ENCODE measurements at regions not wholly inside any gene's neighbourhood (a gene's known extent, or its start where the extent isn't known, plus 50 kb on each side); places are given as distances from the start of the nearest gene placed in this dataset.

GRCh38 chr22:47373648-47374272 is 611.3 kb downstream of the TBC1D22A start:
- DNase-seq (ENCODE audit: low read depth in 4 of 4, low spot score in 2 of 4), result no peak

GRCh38 chr22:47372596-47373385 is 610.3 kb downstream of the TBC1D22A start:
- no peak for DNase-seq (ENCODE audit: low read depth in 4 of 4, low spot score in 2 of 4)

- no peak for DNase-seq (ENCODE audit: low read depth in 4 of 4, low spot score in 2 of 4)
Measured at GRCh38 chr22:47372111-47372581, 609.7 kb downstream of the TBC1D22A start.

GRCh38 chr22:47371263-47372090 is 609.0 kb downstream of the TBC1D22A start:
- DNase-seq (ENCODE audit: low read depth in 4 of 4, low spot score in 2 of 4), result no peak

GRCh38 chr22:47370448-47371262 is 608.2 kb downstream of the TBC1D22A start:
- no peak for DNase-seq (ENCODE audit: low read depth in 4 of 4, low spot score in 2 of 4)

- no peak for DNase-seq (ENCODE audit: low read depth in 4 of 4, low spot score in 2 of 4)
Measured at GRCh38 chr22:47369431-47370015, 607.1 kb downstream of the TBC1D22A start.

GRCh38 chr22:47369020-47369419 is 606.6 kb downstream of the TBC1D22A start:
- no peak for DNase-seq (ENCODE audit: low read depth in 4 of 4, low spot score in 2 of 4)

GRCh38 chr22:47367993-47368945 is 605.8 kb downstream of the TBC1D22A start:
- DNase-seq (ENCODE audit: low read depth in 4 of 4, low spot score in 2 of 4), result no peak

- no peak for DNase-seq (ENCODE audit: low read depth in 4 of 4, low spot score in 2 of 4)
Measured at GRCh38 chr22:47367107-47367690, 604.7 kb downstream of the TBC1D22A start.

GRCh38 chr22:47366026-47366767 is 603.7 kb downstream of the TBC1D22A start:
- no peak for DNase-seq (ENCODE audit: low read depth in 4 of 4, low spot score in 2 of 4)

GRCh38 chr22:47361247-47361646 is 598.8 kb downstream of the TBC1D22A start:
- no peak for DNase-seq (ENCODE audit: low read depth in 4 of 4, low spot score in 2 of 4)

- no peak for DNase-seq (ENCODE audit: low read depth in 4 of 4, low spot score in 2 of 4)
Measured at GRCh38 chr22:47357493-47357892, 595.0 kb downstream of the TBC1D22A start.

- no peak for DNase-seq (ENCODE audit: low read depth in 4 of 4, low spot score in 2 of 4)
Measured at GRCh38 chr22:47357086-47357485, 594.6 kb downstream of the TBC1D22A start.

- DNase-seq (ENCODE audit: low read depth in 4 of 4, low spot score in 2 of 4), result no peak
Measured at GRCh38 chr22:47356511-47357011, 594.1 kb downstream of the TBC1D22A start.

GRCh38 chr22:47355776-47356510 is 593.5 kb downstream of the TBC1D22A start:
- no peak for DNase-seq (ENCODE audit: low read depth in 4 of 4, low spot score in 2 of 4)

- DNase-seq (ENCODE audit: low read depth in 4 of 4, low spot score in 2 of 4), result no peak
Measured at GRCh38 chr22:47355388-47355725, 592.9 kb downstream of the TBC1D22A start.

All from left renal cortex interstitium (tissue), 4 donors.